HepG2 (cell line): ENCODE measurements at regions not wholly inside any gene's neighbourhood (a gene's known extent, or its start where the extent isn't known, plus 50 kb on each side); places are given as distances from the start of the nearest gene placed in this dataset.

ENCODE experiments used
- HOXA5 ChIP-seq: sonication (generic); formaldehyde crosslinking; IDR thresholded peaks from 2 replicates; pipeline ENCODE4 v1.4.0; 2020; ENCODE audit warnings: missing genetic modification reagents
- PTBP1 ChIP-seq: fragments of 200-400 bp; formaldehyde crosslinking; IDR thresholded peaks from 2 replicates; pipeline ENCODE4 v1.6.1; 2018; ENCODE audit warnings: low read length, low read depth; ENCODE audit not compliant: poor library complexity, severe bottlenecking
- WIZ ChIP-seq: sonication (generic); formaldehyde crosslinking; IDR thresholded peaks from 2 replicates; pipeline ENCODE4 v1.5.1; 2020; ENCODE audit warnings: mild to moderate bottlenecking, missing genetic modification reagents
- ZBTB33 ChIP-seq: sonication (generic); formaldehyde crosslinking; IDR thresholded peaks from 2 replicates; pipeline ENCODE4 v1.4.0; 2020; ENCODE audit warnings: missing genetic modification reagents
- ZFY ChIP-seq: sonication (generic); formaldehyde crosslinking; IDR thresholded peaks from 2 replicates; pipeline ENCODE4 v1.4.0; 2020; ENCODE audit warnings: missing genetic modification reagents
- ZNF550 ChIP-seq: sonication (generic); formaldehyde crosslinking; IDR thresholded peaks from 2 replicates; pipeline ENCODE4 v1.4.0; 2020; ENCODE audit warnings: mild to moderate bottlenecking, missing genetic modification reagents, borderline replicate concordance
- ZNF609 ChIP-seq: sonication (generic); formaldehyde crosslinking; IDR thresholded peaks from 2 replicates; pipeline ENCODE4 v1.4.0; 2020; ENCODE audit warnings: mild to moderate bottlenecking, missing genetic modification reagents, borderline replicate concordance
- ZNF672 ChIP-seq: sonication (generic); formaldehyde crosslinking; IDR thresholded peaks from 2 replicates; pipeline ENCODE4 v1.8.1; 2022; ENCODE audit warnings: missing genetic modification reagents
- ZNF7 ChIP-seq: IDR thresholded peaks from 2 replicates; pipeline ENCODE4 v1.6.1; 2016; ENCODE audit warnings: missing biosample characterization, missing genetic modification reagents
- ZNF772 ChIP-seq: sonication (generic); formaldehyde crosslinking; IDR thresholded peaks from 2 replicates; pipeline ENCODE4 v1.5.0; 2020; ENCODE audit warnings: mild to moderate bottlenecking, missing genetic modification reagents
- TF ChIP-seq, protein P1 (sequence below): sonication (generic); formaldehyde crosslinking; IDR thresholded peaks from 2 replicates; pipeline ENCODE4 v1.9.0; 2021; ENCODE audit warnings: missing genetic modification reagents, mild to moderate bottlenecking, borderline replicate concordance
- TF ChIP-seq, protein P2 (sequence below), 2 experiments: sonication (generic) in 1 of 2; formaldehyde crosslinking in 1 of 2; IDR thresholded peaks; 2 replicates each; pipeline versions ENCODE4 v1.4.0 to v1.6.1; 2016 to 2020; ENCODE audit warnings: borderline replicate concordance in 1 of 2, low read depth in 1 of 2, mild to moderate bottlenecking in 1 of 2, missing genetic modification reagents in 1 of 2
- TF ChIP-seq, protein P3 (sequence below): sonication (generic); formaldehyde crosslinking; IDR thresholded peaks from 2 replicates; pipeline ENCODE4 v1.4.0; 2020; ENCODE audit warnings: missing genetic modification reagents, borderline replicate concordance

GRCh38 chr20:53725575-53725970, 131.9 kb upstream of the ZNF217 start (continued):
- TF ChIP-seq ZNF609 (no peak), ZNF550 (CRISPR knock-in tag) (0 out of 2 replicates have a peak, but pooled peaks have one; percentile 24), ZNF772 (CRISPR knock-in tag) (no peak), WIZ (no peak), ZNF7 (CRISPR knock-in tag) (no peak), PTBP1 (no peak), ZNF672 (CRISPR knock-in tag) (no peak), HOXA5 (no peak), ZFY (CRISPR knock-in tag) (no peak), ZBTB33 (no peak)
- TF ChIP-seq, protein P1, sequence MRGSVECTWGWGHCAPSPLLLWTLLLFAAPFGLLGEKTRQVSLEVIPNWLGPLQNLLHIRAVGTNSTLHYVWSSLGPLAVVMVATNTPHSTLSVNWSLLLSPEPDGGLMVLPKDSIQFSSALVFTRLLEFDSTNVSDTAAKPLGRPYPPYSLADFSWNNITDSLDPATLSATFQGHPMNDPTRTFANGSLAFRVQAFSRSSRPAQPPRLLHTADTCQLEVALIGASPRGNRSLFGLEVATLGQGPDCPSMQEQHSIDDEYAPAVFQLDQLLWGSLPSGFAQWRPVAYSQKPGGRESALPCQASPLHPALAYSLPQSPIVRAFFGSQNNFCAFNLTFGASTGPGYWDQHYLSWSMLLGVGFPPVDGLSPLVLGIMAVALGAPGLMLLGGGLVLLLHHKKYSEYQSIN (CRISPR knock-in tag) = no peak
- TF ChIP-seq, protein P2, sequence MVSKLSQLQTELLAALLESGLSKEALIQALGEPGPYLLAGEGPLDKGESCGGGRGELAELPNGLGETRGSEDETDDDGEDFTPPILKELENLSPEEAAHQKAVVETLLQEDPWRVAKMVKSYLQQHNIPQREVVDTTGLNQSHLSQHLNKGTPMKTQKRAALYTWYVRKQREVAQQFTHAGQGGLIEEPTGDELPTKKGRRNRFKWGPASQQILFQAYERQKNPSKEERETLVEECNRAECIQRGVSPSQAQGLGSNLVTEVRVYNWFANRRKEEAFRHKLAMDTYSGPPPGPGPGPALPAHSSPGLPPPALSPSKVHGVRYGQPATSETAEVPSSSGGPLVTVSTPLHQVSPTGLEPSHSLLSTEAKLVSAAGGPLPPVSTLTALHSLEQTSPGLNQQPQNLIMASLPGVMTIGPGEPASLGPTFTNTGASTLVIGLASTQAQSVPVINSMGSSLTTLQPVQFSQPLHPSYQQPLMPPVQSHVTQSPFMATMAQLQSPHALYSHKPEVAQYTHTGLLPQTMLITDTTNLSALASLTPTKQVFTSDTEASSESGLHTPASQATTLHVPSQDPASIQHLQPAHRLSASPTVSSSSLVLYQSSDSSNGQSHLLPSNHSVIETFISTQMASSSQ (IDR thresholded peaks at IDR 0.05; ENCODE audit: low read depth) = no peak
- TF ChIP-seq, protein P2 (CRISPR knock-in tag; IDR thresholded peaks at IDR 0.05; ENCODE audit: borderline replicate concordance) = no peak
- TF ChIP-seq, protein P3, sequence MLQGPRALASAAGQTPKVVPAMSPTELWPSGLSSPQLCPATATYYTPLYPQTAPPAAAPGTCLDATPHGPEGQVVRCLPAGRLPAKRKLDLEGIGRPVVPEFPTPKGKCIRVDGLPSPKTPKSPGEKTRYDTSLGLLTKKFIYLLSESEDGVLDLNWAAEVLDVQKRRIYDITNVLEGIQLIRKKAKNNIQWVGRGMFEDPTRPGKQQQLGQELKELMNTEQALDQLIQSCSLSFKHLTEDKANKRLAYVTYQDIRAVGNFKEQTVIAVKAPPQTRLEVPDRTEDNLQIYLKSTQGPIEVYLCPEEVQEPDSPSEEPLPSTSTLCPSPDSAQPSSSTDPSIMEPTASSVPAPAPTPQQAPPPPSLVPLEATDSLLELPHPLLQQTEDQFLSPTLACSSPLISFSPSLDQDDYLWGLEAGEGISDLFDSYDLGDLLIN (CRISPR knock-in tag) = no peak
